Fibroblast of peridontal ligament (primary cell): ENCODE measurements at regions not wholly inside any gene's neighbourhood (a gene's known extent, or its start where the extent isn't known, plus 50 kb on each side); places are given as distances from the start of the nearest gene placed in this dataset.

Experiments
- DNase-seq: peaks from one replicate; pipeline ENCODE4 v3.0.0-alpha.2; 2010; ENCODE audit errors: extremely low read depth

GRCh38 chr9:105912863-105913516 lies 218.6 kb downstream of the TMEM38B start:
- no peak for DNase-seq

GRCh38 chr9:105921057-105921726 lies 226.9 kb downstream of the TMEM38B start:
- no peak for DNase-seq

GRCh38 chr9:105928416-105928815 lies 234.1 kb downstream of the TMEM38B start:
- no peak for DNase-seq

GRCh38 chr9:105930011-105930627 lies 235.8 kb downstream of the TMEM38B start:
- DNase-seq = no peak

- no peak for DNase-seq
These were observed 237.9 kb downstream of the TMEM38B start for GRCh38 chr9:105932276-105932675.

- no peak for DNase-seq
These were observed 256.1 kb downstream of the TMEM38B start for GRCh38 chr9:105950448-105950847.

GRCh38 chr9:105950894-105951293 lies 256.6 kb downstream of the TMEM38B start:
- DNase-seq = no peak

GRCh38 chr9:105954517-105954916 lies 260.2 kb downstream of the TMEM38B start:
- DNase-seq = no peak

- DNase-seq = no peak
These were observed 263.5 kb downstream of the TMEM38B start for GRCh38 chr9:105957830-105958229.

- no peak for DNase-seq
These were observed 264.2 kb downstream of the TMEM38B start for GRCh38 chr9:105958587-105958986.

- no peak for DNase-seq
These were observed 265.2 kb downstream of the TMEM38B start for GRCh38 chr9:105959531-105959930.

GRCh38 chr9:105963343-105964099 lies 269.2 kb downstream of the TMEM38B start:
- DNase-seq = no peak

GRCh38 chr9:105964156-105964555 lies 269.8 kb downstream of the TMEM38B start:
- DNase-seq = no peak

- no peak for DNase-seq
These were observed 272.5 kb downstream of the TMEM38B start for GRCh38 chr9:105966834-105967233.

- DNase-seq = no peak
These were observed 272.9 kb downstream of the TMEM38B start for GRCh38 chr9:105967248-105967647.

- DNase-seq = no peak
These were observed 273.5 kb downstream of the TMEM38B start for GRCh38 chr9:105967797-105968196.

- DNase-seq = no peak
These were observed 274.6 kb downstream of the TMEM38B start for GRCh38 chr9:105968811-105969466.

GRCh38 chr9:105969636-105970035 lies 275.3 kb downstream of the TMEM38B start:
- DNase-seq = no peak

- DNase-seq = no peak
These were observed 277.6 kb downstream of the TMEM38B start for GRCh38 chr9:105971986-105972385.

- no peak for DNase-seq
These were observed 278.3 kb downstream of the TMEM38B start for GRCh38 chr9:105972466-105973204.

- peak; percentile 77 for DNase-seq
These were observed 279.6 kb downstream of the TMEM38B start for GRCh38 chr9:105973951-105974351.
